ENCODE measurements at regions not wholly inside any gene's neighbourhood (a gene's known extent, or its start where the extent isn't known, plus 50 kb on each side); places are given as distances from the start of the nearest gene placed in this dataset.

GRCh38 chr1:79059341-79059740 is 52.8 kb upstream of the ADGRL4 start:
- TF ChIP-seq CTCF (IDR thresholded peaks at IDR 0.05), result no peak
- no peak for TF ChIP-seq POLR2A (IDR thresholded peaks at IDR 0.05)
